ENCODE measurements at regions not wholly inside any gene's neighbourhood (a gene's known extent, or its start where the extent isn't known, plus 50 kb on each side); places are given as distances from the start of the nearest gene placed in this dataset.

GRCh38 chr3:181279239-181279565 lies 289.7 kb upstream of the DNAJC19 start:
- no peak overlapping the region for H3K4me3 ChIP-seq (replicated peaks; ENCODE audit: low read depth, low read length)
- no peak for TF ChIP-seq CTCF (IDR thresholded peaks at IDR 0.05; ENCODE audit: low read length, missing control alignments)
- DNase-seq (ENCODE audit: low read depth), result no peak

GRCh38 chr3:181278468-181279238 lies 289.1 kb upstream of the DNAJC19 start:
- TF ChIP-seq CTCF (IDR thresholded peaks at IDR 0.05; ENCODE audit: low read length, missing control alignments), result peak; percentile 8

DNA sequence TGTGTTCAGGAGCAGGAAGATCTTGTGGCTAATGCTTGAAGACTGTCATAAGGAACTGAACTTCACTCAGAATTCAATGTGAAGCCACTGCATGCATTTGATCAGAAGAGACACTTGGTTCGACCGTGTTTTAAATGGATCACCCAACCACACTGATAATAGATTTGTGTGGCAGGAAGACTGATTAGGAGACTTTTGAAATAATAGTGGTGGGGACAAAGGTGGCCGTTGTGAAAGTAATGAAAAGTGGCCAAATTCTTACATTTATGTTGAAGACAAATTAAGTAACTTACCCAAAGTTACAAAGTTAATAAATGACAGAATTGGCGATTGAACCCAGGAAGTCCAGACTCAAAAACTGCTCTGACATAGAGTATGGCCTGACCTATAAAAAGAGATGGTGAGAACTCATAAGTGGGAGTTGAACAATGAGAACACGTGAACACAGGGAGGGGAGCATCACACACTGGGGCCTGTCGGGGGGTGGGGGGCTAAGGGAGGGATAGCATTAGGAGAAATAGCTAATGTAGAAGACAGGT lies 286.9 kb upstream of the DNAJC19 start:
- no peak overlapping the region for H3K4me3 ChIP-seq (replicated peaks; ENCODE audit: low read depth, low read length)
- TF ChIP-seq CTCF (IDR thresholded peaks at IDR 0.05; ENCODE audit: low read length, missing control alignments), result no peak
- no peak for DNase-seq (ENCODE audit: low read depth)

More at GRCh38 chr3:181278468-181279238, 289.1 kb upstream of the DNAJC19 start:
- peak; percentile 1 for DNase-seq (ENCODE audit: low read depth)
- no peak overlapping the region for H3K4me3 ChIP-seq (replicated peaks; ENCODE audit: low read depth, low read length)

- no peak for TF ChIP-seq CTCF (IDR thresholded peaks at IDR 0.05; ENCODE audit: low read length, missing control alignments)
- no peak overlapping the region for H3K4me3 ChIP-seq (replicated peaks; ENCODE audit: low read depth, low read length)
- no peak for DNase-seq (ENCODE audit: low read depth)
Observed at GRCh38 chr3:181274025-181274424, 284.5 kb upstream of the DNAJC19 start.

DNA sequence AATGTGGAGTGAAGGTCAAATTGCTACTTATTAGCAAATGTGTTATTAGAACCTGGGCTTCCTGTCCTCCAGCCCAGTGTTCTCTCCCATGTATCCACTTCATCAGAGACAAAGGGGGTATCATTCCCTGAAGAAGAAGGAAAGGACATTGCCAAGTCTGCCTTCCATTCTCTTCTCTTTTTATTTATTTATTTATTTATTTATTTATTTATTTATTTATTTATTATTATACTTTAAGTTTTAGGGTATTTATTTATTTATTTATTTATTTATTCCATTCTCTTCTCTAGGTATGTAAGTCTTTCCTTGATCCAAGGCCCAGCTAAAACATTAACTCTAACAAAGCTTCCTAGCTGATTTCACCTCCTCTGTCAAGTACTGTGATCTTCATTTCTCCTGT lies 277.8 kb upstream of the DNAJC19 start:
- DNase-seq (ENCODE audit: low read depth), result no peak
- no peak for TF ChIP-seq CTCF (IDR thresholded peaks at IDR 0.05; ENCODE audit: low read length, missing control alignments)
- H3K4me3 ChIP-seq (replicated peaks; ENCODE audit: low read depth, low read length), result no peak overlapping the region

DNA sequence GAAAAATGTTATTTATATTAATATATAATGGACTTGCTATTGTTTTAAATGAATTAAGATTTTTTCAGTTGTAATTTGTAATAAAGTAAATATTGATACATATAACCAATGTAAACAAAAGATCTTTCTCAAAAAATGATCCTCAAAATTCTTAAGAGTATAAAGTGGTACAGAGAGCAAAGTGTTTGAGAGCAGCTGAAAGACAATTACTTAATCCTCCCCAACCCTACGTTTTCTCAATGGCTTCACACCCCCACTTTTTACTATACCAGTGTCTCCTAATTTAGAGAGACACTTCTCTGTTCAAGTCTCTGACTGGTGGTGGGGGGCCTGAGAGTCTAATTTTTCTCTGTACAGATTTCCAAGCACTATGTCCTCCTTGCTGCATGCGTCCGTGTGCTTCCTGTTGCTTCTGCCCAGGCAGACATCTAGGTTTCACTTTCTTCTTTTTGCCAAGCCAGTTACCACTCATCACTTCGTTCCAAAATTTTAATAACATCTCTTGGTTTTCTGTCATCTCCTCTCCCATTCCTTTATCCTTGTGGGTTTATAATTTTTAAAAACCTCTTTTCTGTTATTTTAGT lies 276.3 kb upstream of the DNAJC19 start:
- H3K4me3 ChIP-seq (replicated peaks; ENCODE audit: low read depth, low read length), result peak overlapping the region; percentile 13
- DNase-seq (ENCODE audit: low read depth), result no peak
- no peak for TF ChIP-seq CTCF (IDR thresholded peaks at IDR 0.05; ENCODE audit: low read length, missing control alignments)
